ENCODE measurements at regions not wholly inside any gene's neighbourhood (a gene's known extent, or its start where the extent isn't known, plus 50 kb on each side); places are given as distances from the start of the nearest gene placed in this dataset.

GRCh38 chr12:28775556-28775955, 373.5 kb upstream of the FAR2 start (continued):
- no peak for TF ChIP-seq CEBPZ (IDR thresholded peaks at IDR 0.05; ENCODE audit: low read depth, low read length)
- no peak for TF ChIP-seq RELB (IDR thresholded peaks at IDR 0.05; ENCODE audit: low read depth)
- TF ChIP-seq, protein P1, sequence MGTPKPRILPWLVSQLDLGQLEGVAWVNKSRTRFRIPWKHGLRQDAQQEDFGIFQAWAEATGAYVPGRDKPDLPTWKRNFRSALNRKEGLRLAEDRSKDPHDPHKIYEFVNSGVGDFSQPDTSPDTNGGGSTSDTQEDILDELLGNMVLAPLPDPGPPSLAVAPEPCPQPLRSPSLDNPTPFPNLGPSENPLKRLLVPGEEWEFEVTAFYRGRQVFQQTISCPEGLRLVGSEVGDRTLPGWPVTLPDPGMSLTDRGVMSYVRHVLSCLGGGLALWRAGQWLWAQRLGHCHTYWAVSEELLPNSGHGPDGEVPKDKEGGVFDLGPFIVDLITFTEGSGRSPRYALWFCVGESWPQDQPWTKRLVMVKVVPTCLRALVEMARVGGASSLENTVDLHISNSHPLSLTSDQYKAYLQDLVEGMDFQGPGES (IDR thresholded peaks at IDR 0.05) = no peak
- no peak for TF ChIP-seq TAF1 (IDR thresholded peaks at IDR 0.05; ENCODE audit: borderline replicate concordance, low read depth, low read length)

DNA sequence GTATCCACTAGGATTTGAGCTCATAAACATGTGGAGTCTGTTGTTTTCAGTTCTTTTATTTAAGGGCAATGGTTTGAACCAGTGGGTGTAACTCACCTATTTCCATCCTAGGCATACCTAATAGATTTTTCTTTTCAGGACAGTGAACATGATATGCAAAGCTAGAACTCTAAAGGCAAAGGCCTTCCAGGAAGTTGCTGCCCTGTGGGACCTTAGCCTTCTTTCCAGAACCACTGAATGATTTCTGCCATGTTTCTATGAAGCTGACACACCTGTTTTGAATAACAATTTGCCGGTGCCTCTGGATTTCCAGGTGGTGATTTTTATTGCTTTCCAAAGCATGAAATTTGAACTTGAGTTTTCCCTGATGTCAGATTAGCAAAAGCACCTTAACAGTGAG, 372.9 kb upstream of the FAR2 start:
- no peaks in the 10 kb centered on the region for H3K79me2 ChIP-seq (ENCODE audit: control insufficient read depth, insufficient read depth, low read length)
- BruUV-seq (replicated peaks) = no TSS peak
- H3K4me2 ChIP-seq (ENCODE audit: control insufficient read depth, insufficient read depth) = no peak overlapping the region
- ChIA-PET RAD21 (ENCODE audit: unreplicated experiment) (no interaction called here), POLR2A (no interaction called here), SMC1A (ENCODE audit: uncharacterized antibody, unreplicated experiment) (interaction anchor here (1.0 kb wide), 2 partner anchors 8 to 21 kb away, joined by 3 read pairs; no protein-coding TSS in a partner anchor), CTCF (no interaction called here)
- H3K27me3 ChIP-seq (replicated peaks in 1 of 2; ENCODE audit: control insufficient read depth in 2 of 2, insufficient read depth in 2 of 2, low read length in 1 of 2) = no peaks in the 10 kb centered on the region
- FAIRE-seq = no peak
- H3K4me1 ChIP-seq (ENCODE audit: control insufficient read depth, insufficient read depth, low read length) = no peaks in the 10 kb centered on the region
- no peaks in the 10 kb centered on the region for H4K20me1 ChIP-seq (ENCODE audit: control insufficient read depth, insufficient read depth)
- ATAC-seq = no peak
- in situ Hi-C loops (cut with MboI) (no loop called here), intact Hi-C loops (cut with micrococcal nuclease; ENCODE audit: unreplicated experiment) (no loop called here)
- H3K4me3 ChIP-seq = no peak overlapping the region
- no peak for DNase-seq (ENCODE audit: low read depth, low spot score)
- 95% methylated on average over 1 of the region's 1 CpG for WGBS (ENCODE audit: insufficient coverage, insufficient replicate concordance, low lambda C conversion rate, missing lambda C conversion rate)
- H3K27ac ChIP-seq (ENCODE audit: control insufficient read depth, insufficient read depth) = no peak overlapping the region
- no peak overlapping the region for H3K9ac ChIP-seq (ENCODE audit: control insufficient read depth, insufficient read depth, low read length)
- no peaks in the 10 kb centered on the region for H3K9me3 ChIP-seq (replicated peaks; ENCODE audit: control insufficient read depth, insufficient read depth, low read length)
- H3K36me3 ChIP-seq (ENCODE audit: control insufficient read depth in 2 of 2, insufficient read depth in 2 of 2, low read length in 1 of 2) = no peaks in the 10 kb centered on the region
- no peak overlapping the region for H2AFZ ChIP-seq (ENCODE audit: control insufficient read depth, low read depth, low read length)
- TF ChIP-seq EZH2 (IDR thresholded peaks at IDR 0.05; ENCODE audit: borderline replicate concordance, control insufficient read depth, low read depth, low read length) (no peak), E2F4 (IDR thresholded peaks at IDR 0.05; ENCODE audit: low read depth, low read length) (no peak), USF2 (IDR thresholded peaks at IDR 0.05; ENCODE audit: borderline replicate concordance, low read depth, low read length) (no peak), ZZZ3 (IDR thresholded peaks at IDR 0.05; ENCODE audit: control insufficient read depth, insufficient read length, low read depth) (no peak), RELB (IDR thresholded peaks at IDR 0.05; ENCODE audit: low read depth) (no peak), TCF7 (IDR thresholded peaks at IDR 0.05; ENCODE audit: borderline replicate concordance) (no peak), NFYA (IDR thresholded peaks at IDR 0.05; ENCODE audit: borderline replicate concordance, low read depth, low read length) (no peak), CHD1 (IDR thresholded peaks at IDR 0.05; ENCODE audit: low read depth, low read length) (no peak), RUNX3 (IDR thresholded peaks at IDR 0.05; ENCODE audit: low read length) (no peak)
